Heart left ventricle (tissue), 13 donors: ENCODE measurements at regions not wholly inside any gene's neighbourhood (a gene's known extent, or its start where the extent isn't known, plus 50 kb on each side); places are given as distances from the start of the nearest gene placed in this dataset.

Source experiments
- POLR2A ChIP-seq, 2 donors: fragments of 450-650 bp; IDR thresholded peaks; one replicate each; pipeline ENCODE4 v1.6.1; 2017; ENCODE audit warnings: antibody characterized with exemption in 2 of 2, mild to moderate bottlenecking in 2 of 2, moderate library complexity in 2 of 2
- TF ChIP-seq, protein P1 (sequence below), 12 donors: fragments of 200-600 bp; sonication (generic) in 4 of 12; IDR thresholded peaks; one replicate each; pipeline versions ENCODE4 v1.5.0 to v1.8.0; 2018 to 2022; ENCODE audit warnings: antibody characterized with exemption in 12 of 12, mild to moderate bottlenecking in 5 of 12
- donor health status: ischemic (EF 13 %, LVEDD 7.1; RV severe dilation, severe dysfunction).
- donor health status: DM: no; HTN: yes; CAD: no.
- donor health status: DM: no; HTN: no; CAD: no.
- donor health status: ischemic (EF 25% LVEDD 6.9; RV normal size, moderate dysfunction).
- donor health status: ischemic (EF 25% LVEDD 5.7; RV mildly dilated, moderate dysfunction).
- donor health status: ischemic (EF 35%, LVEDD 5.7; RV mildly dilated, moderate dysfunction).
- donor health status: nonischemic (EF 11% LVEDD 7.7; RV severe dilation, severe dysfunction).
- donor health status: DM: yes; HTN: yes; CAD: no.
- donor health status: PGD.
- donor health status: ischemic (EF 29% LVEDD 5.4; RV normal size, mild dysfunction).
- donor health status: nonischemic (EF 23%, LVEDD 6.1; RV moderate dilation, normal function).

DNA sequence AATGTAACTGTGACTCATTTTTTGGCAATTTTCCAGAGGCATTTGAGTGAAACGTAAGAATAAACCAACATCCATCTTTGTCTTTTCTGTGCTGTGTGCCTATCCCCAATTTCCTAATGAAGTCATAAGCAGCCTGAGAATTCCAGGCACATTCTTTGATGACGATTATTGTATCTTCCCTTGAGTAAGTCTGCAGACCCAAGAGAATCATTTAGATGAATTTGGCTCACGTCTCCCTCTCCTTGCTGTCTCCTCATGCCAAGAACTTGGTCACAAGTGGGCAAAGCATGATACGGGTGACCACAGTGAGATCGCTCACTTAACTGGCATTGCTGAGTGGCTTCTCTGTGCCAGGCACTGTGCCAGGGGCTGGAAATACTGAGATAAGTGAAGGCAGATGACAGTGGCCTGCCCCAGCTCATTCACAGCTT, 384.5 kb upstream of the IL12A start:
- TF ChIP-seq, protein P1, sequence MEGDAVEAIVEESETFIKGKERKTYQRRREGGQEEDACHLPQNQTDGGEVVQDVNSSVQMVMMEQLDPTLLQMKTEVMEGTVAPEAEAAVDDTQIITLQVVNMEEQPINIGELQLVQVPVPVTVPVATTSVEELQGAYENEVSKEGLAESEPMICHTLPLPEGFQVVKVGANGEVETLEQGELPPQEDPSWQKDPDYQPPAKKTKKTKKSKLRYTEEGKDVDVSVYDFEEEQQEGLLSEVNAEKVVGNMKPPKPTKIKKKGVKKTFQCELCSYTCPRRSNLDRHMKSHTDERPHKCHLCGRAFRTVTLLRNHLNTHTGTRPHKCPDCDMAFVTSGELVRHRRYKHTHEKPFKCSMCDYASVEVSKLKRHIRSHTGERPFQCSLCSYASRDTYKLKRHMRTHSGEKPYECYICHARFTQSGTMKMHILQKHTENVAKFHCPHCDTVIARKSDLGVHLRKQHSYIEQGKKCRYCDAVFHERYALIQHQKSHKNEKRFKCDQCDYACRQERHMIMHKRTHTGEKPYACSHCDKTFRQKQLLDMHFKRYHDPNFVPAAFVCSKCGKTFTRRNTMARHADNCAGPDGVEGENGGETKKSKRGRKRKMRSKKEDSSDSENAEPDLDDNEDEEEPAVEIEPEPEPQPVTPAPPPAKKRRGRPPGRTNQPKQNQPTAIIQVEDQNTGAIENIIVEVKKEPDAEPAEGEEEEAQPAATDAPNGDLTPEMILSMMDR (IDR thresholded peaks at IDR 0.05), result no peak
- TF ChIP-seq POLR2A (IDR thresholded peaks at IDR 0.05), result no peak
